ENCODE measurements at regions not wholly inside any gene's neighbourhood (a gene's known extent, or its start where the extent isn't known, plus 50 kb on each side); places are given as distances from the start of the nearest gene placed in this dataset.

- no peaks in the 10 kb centered on the region for H3K9me3 ChIP-seq (ENCODE audit: insufficient read depth, low read depth, low read length)
- no peak overlapping the region for H3K4me3 ChIP-seq (ENCODE audit: low read length)
- no peaks in the 10 kb centered on the region for H3K4me1 ChIP-seq (ENCODE audit: insufficient read depth, low read length)
- no peak overlapping the region for H3K9ac ChIP-seq (ENCODE audit: low read depth, low read length)
- H3K27ac ChIP-seq (ENCODE audit: low read length): no peak overlapping the region
- no peaks in the 10 kb centered on the region for H3K36me3 ChIP-seq (ENCODE audit: insufficient read depth, low read depth, low read length)
- no peaks in the 10 kb centered on the region for H3K27me3 ChIP-seq (ENCODE audit: insufficient read depth, low read length)
These were observed 779.4 kb upstream of the ADGRL4 start for GRCh38 chr1:79785964-79786363.

- no peaks in the 10 kb centered on the region for H3K36me3 ChIP-seq (ENCODE audit: insufficient read depth, low read depth, low read length)
- no peak overlapping the region for H3K27ac ChIP-seq (ENCODE audit: low read length)
- no peak overlapping the region for H3K4me3 ChIP-seq (ENCODE audit: low read length)
- H3K27me3 ChIP-seq (ENCODE audit: insufficient read depth, low read length): no peaks in the 10 kb centered on the region
- H3K4me1 ChIP-seq (ENCODE audit: insufficient read depth, low read length): no peaks in the 10 kb centered on the region
- no peak overlapping the region for H3K9ac ChIP-seq (ENCODE audit: low read depth, low read length)
- H3K9me3 ChIP-seq (ENCODE audit: insufficient read depth, low read depth, low read length): no peaks in the 10 kb centered on the region
These were observed 779.0 kb upstream of the ADGRL4 start for GRCh38 chr1:79785561-79785960.

- H3K4me3 ChIP-seq (ENCODE audit: low read length): no peak overlapping the region
- no peaks in the 10 kb centered on the region for H3K4me1 ChIP-seq (ENCODE audit: insufficient read depth, low read length)
- no peak overlapping the region for H3K9ac ChIP-seq (ENCODE audit: low read depth, low read length)
- H3K36me3 ChIP-seq (ENCODE audit: insufficient read depth, low read depth, low read length): no peaks in the 10 kb centered on the region
- no peaks in the 10 kb centered on the region for H3K27me3 ChIP-seq (ENCODE audit: insufficient read depth, low read length)
- no peaks in the 10 kb centered on the region for H3K9me3 ChIP-seq (ENCODE audit: insufficient read depth, low read depth, low read length)
- no peak overlapping the region for H3K27ac ChIP-seq (ENCODE audit: low read length)
These were observed 774.7 kb upstream of the ADGRL4 start for GRCh38 chr1:79781261-79781660.

GRCh38 chr1:79777481-79778219 is 771.1 kb upstream of the ADGRL4 start:
- Histone ChIP-seq H3K27ac (ENCODE audit: low read length) (no peak overlapping the region), H3K4me1 (ENCODE audit: insufficient read depth, low read length) (no peaks in the 10 kb centered on the region), H3K4me3 (ENCODE audit: low read length) (no peak overlapping the region), H3K36me3 (ENCODE audit: insufficient read depth, low read depth, low read length) (no peaks in the 10 kb centered on the region), H3K27me3 (ENCODE audit: insufficient read depth, low read length) (no peaks in the 10 kb centered on the region), H3K9ac (ENCODE audit: low read depth, low read length) (no peak overlapping the region), H3K9me3 (ENCODE audit: insufficient read depth, low read depth, low read length) (no peaks in the 10 kb centered on the region)

GRCh38 chr1:79775402-79775801 is 768.9 kb upstream of the ADGRL4 start:
- Histone ChIP-seq H3K9ac (ENCODE audit: low read depth, low read length) (no peak overlapping the region), H3K27ac (ENCODE audit: low read length) (no peak overlapping the region), H3K27me3 (ENCODE audit: insufficient read depth, low read length) (no peaks in the 10 kb centered on the region), H3K9me3 (ENCODE audit: insufficient read depth, low read depth, low read length) (no peaks in the 10 kb centered on the region), H3K36me3 (ENCODE audit: insufficient read depth, low read depth, low read length) (no peaks in the 10 kb centered on the region), H3K4me3 (ENCODE audit: low read length) (no peak overlapping the region), H3K4me1 (ENCODE audit: insufficient read depth, low read length) (no peaks in the 10 kb centered on the region)

- H3K27ac ChIP-seq (ENCODE audit: low read length): no peak overlapping the region
- no peaks in the 10 kb centered on the region for H3K36me3 ChIP-seq (ENCODE audit: insufficient read depth, low read depth, low read length)
- no peak overlapping the region for H3K9ac ChIP-seq (ENCODE audit: low read depth, low read length)
- H3K4me1 ChIP-seq (ENCODE audit: insufficient read depth, low read length): no peaks in the 10 kb centered on the region
- H3K9me3 ChIP-seq (ENCODE audit: insufficient read depth, low read depth, low read length): no peaks in the 10 kb centered on the region
- no peak overlapping the region for H3K4me3 ChIP-seq (ENCODE audit: low read length)
- no peaks in the 10 kb centered on the region for H3K27me3 ChIP-seq (ENCODE audit: insufficient read depth, low read length)
These were observed 766.9 kb upstream of the ADGRL4 start for GRCh38 chr1:79773385-79773784.

GRCh38 chr1:79762461-79762860 is 755.9 kb upstream of the ADGRL4 start:
- no peaks in the 10 kb centered on the region for H3K4me1 ChIP-seq (ENCODE audit: insufficient read depth, low read length)
- no peak overlapping the region for H3K27ac ChIP-seq (ENCODE audit: low read length)
- no peak overlapping the region for H3K9ac ChIP-seq (ENCODE audit: low read depth, low read length)
- no peaks in the 10 kb centered on the region for H3K27me3 ChIP-seq (ENCODE audit: insufficient read depth, low read length)
- no peaks in the 10 kb centered on the region; the same call in 1 of the 2 replicates for H3K9me3 ChIP-seq (ENCODE audit: insufficient read depth, low read depth, low read length)
- no peak overlapping the region for H3K4me3 ChIP-seq (ENCODE audit: low read length)
- H3K36me3 ChIP-seq (ENCODE audit: insufficient read depth, low read depth, low read length): no peaks in the 10 kb centered on the region

GRCh38 chr1:79760531-79760930 is 754.0 kb upstream of the ADGRL4 start:
- Histone ChIP-seq H3K9ac (ENCODE audit: low read depth, low read length) (no peak overlapping the region), H3K9me3 (ENCODE audit: insufficient read depth, low read depth, low read length) (no peaks in the 10 kb centered on the region; the same call in 1 of the 2 replicates), H3K4me3 (ENCODE audit: low read length) (no peak overlapping the region), H3K4me1 (ENCODE audit: insufficient read depth, low read length) (no peaks in the 10 kb centered on the region), H3K27ac (ENCODE audit: low read length) (no peak overlapping the region), H3K27me3 (ENCODE audit: insufficient read depth, low read length) (no peaks in the 10 kb centered on the region), H3K36me3 (ENCODE audit: insufficient read depth, low read depth, low read length) (no peaks in the 10 kb centered on the region)

GRCh38 chr1:79749607-79750006 is 743.1 kb upstream of the ADGRL4 start:
- no peak overlapping the region for H3K27ac ChIP-seq (ENCODE audit: low read length)
- no peaks in the 10 kb centered on the region for H3K4me1 ChIP-seq (ENCODE audit: insufficient read depth, low read length)
- H3K9me3 ChIP-seq (ENCODE audit: insufficient read depth, low read depth, low read length): no peaks in the 10 kb centered on the region

GRCh38 chr1:79745929-79746328 is 739.4 kb upstream of the ADGRL4 start:
- H3K27me3 ChIP-seq (ENCODE audit: insufficient read depth, low read length): no peaks in the 10 kb centered on the region
- H3K36me3 ChIP-seq (ENCODE audit: insufficient read depth, low read depth, low read length): no peaks in the 10 kb centered on the region
- no peak overlapping the region for H3K9ac ChIP-seq (ENCODE audit: low read depth, low read length)
- H3K27ac ChIP-seq (ENCODE audit: low read length): no peak overlapping the region
- H3K4me1 ChIP-seq (ENCODE audit: insufficient read depth, low read length): no peaks in the 10 kb centered on the region
- H3K4me3 ChIP-seq (ENCODE audit: low read length): no peak overlapping the region
- no peaks in the 10 kb centered on the region for H3K9me3 ChIP-seq (ENCODE audit: insufficient read depth, low read depth, low read length)

More at GRCh38 chr1:79749607-79750006, 743.1 kb upstream of the ADGRL4 start:
- Histone ChIP-seq H3K27me3 (ENCODE audit: insufficient read depth, low read length) (no peaks in the 10 kb centered on the region), H3K9ac (ENCODE audit: low read depth, low read length) (no peak overlapping the region), H3K36me3 (ENCODE audit: insufficient read depth, low read depth, low read length) (no peaks in the 10 kb centered on the region), H3K4me3 (ENCODE audit: low read length) (no peak overlapping the region)

GRCh38 chr1:79744746-79745145 is 738.2 kb upstream of the ADGRL4 start:
- H3K27ac ChIP-seq (ENCODE audit: low read length): no peak overlapping the region
- H3K9ac ChIP-seq (ENCODE audit: low read depth, low read length): no peak overlapping the region
- H3K4me3 ChIP-seq (ENCODE audit: low read length): no peak overlapping the region
- H3K4me1 ChIP-seq (ENCODE audit: insufficient read depth, low read length): no peaks in the 10 kb centered on the region
- no peaks in the 10 kb centered on the region for H3K27me3 ChIP-seq (ENCODE audit: insufficient read depth, low read length)
- no peaks in the 10 kb centered on the region for H3K9me3 ChIP-seq (ENCODE audit: insufficient read depth, low read depth, low read length)
- no peaks in the 10 kb centered on the region for H3K36me3 ChIP-seq (ENCODE audit: insufficient read depth, low read depth, low read length)

- Histone ChIP-seq H3K9me3 (ENCODE audit: insufficient read depth, low read depth, low read length) (peaks cover 4% of the 10 kb centered on the region; the same call in 1 of the 2 replicates), H3K27ac (ENCODE audit: low read length) (no peak overlapping the region), H3K9ac (ENCODE audit: low read depth, low read length) (no peak overlapping the region), H3K27me3 (ENCODE audit: insufficient read depth, low read length) (no peaks in the 10 kb centered on the region), H3K4me3 (ENCODE audit: low read length) (no peak overlapping the region), H3K36me3 (ENCODE audit: insufficient read depth, low read depth, low read length) (no peaks in the 10 kb centered on the region), H3K4me1 (ENCODE audit: insufficient read depth, low read length) (no peaks in the 10 kb centered on the region)
These were observed 735.3 kb upstream of the ADGRL4 start for GRCh38 chr1:79741720-79742421.

Measured in iPS-20b (cell line).